ENCODE measurements at regions not wholly inside any gene's neighbourhood (a gene's known extent, or its start where the extent isn't known, plus 50 kb on each side); places are given as distances from the start of the nearest gene placed in this dataset.

GRCh38 chr14:22464422-22465142 lies 124.4 kb downstream of the DAD1 start:
- no peak for TF ChIP-seq FOXM1 (IDR thresholded peaks at IDR 0.05; ENCODE audit: borderline replicate concordance, low read depth)
- TF ChIP-seq ZBTB7A (IDR thresholded peaks at IDR 0.05; ENCODE audit: low read depth): no peak
- TF ChIP-seq NFIC (IDR thresholded peaks at IDR 0.05): no peak
- TF ChIP-seq CEBPB (IDR thresholded peaks at IDR 0.05): no peak
- no peak for TF ChIP-seq USF1 (IDR thresholded peaks at IDR 0.05)
- no peak for TF ChIP-seq TCF12 (IDR thresholded peaks at IDR 0.05; ENCODE audit: low read depth)
- TF ChIP-seq TEAD4 (IDR thresholded peaks at IDR 0.05): no peak
- TF ChIP-seq CREB1 (IDR thresholded peaks at IDR 0.05; ENCODE audit: low read depth): no peak

DNA sequence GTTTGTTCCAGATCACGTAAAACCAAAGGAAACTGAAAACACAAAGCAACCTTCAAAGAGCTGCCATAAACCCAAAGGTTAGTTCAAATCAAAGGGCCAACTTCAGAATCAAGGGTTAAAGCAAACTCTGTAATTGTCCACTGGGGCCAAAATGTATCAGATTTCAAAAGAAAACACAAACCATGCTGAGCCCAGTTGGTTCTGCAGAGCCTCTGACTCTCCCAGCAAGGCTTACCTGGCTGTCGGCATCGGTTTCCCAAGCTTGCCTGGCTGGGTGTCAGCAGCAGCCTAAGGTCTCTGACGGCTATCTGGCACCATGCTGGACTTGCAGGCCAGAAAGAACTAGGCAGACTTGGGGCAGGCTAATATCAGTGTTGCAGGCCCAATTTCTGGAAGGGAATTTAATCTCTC lies 125.3 kb downstream of the DAD1 start:
- TF ChIP-seq TCF12 (IDR thresholded peaks at IDR 0.05; ENCODE audit: low read depth) (no peak), TEAD4 (IDR thresholded peaks at IDR 0.05) (no peak), FOXM1 (IDR thresholded peaks at IDR 0.05; ENCODE audit: borderline replicate concordance, low read depth) (no peak; the same call in 1 of the 2 replicates), TAF1 (IDR thresholded peaks at IDR 0.05; ENCODE audit: low read depth) (no peak), CEBPB (IDR thresholded peaks at IDR 0.05) (no peak), EP300 (IDR thresholded peaks at IDR 0.05; ENCODE audit: borderline replicate concordance) (no peak), MAX (IDR thresholded peaks at IDR 0.05) (no peak), CREB1 (IDR thresholded peaks at IDR 0.05; ENCODE audit: low read depth) (no peak), EGR1 (IDR thresholded peaks at IDR 0.05) (no peak), ZBTB7A (IDR thresholded peaks at IDR 0.05; ENCODE audit: low read depth) (no peak), YY1 (IDR thresholded peaks at IDR 0.05; ENCODE audit: low read depth) (no peak)

GRCh38 chr14:22462923-22463322 lies 126.1 kb downstream of the DAD1 start:
- TF ChIP-seq TAF1 (IDR thresholded peaks at IDR 0.05; ENCODE audit: low read depth): no peak
- TF ChIP-seq CREB1 (IDR thresholded peaks at IDR 0.05; ENCODE audit: low read depth): no peak
- TF ChIP-seq RAD21 (IDR thresholded peaks at IDR 0.05; ENCODE audit: low read depth): no peak
- no peak for TF ChIP-seq USF1 (IDR thresholded peaks at IDR 0.05)
- TF ChIP-seq, protein P1, sequence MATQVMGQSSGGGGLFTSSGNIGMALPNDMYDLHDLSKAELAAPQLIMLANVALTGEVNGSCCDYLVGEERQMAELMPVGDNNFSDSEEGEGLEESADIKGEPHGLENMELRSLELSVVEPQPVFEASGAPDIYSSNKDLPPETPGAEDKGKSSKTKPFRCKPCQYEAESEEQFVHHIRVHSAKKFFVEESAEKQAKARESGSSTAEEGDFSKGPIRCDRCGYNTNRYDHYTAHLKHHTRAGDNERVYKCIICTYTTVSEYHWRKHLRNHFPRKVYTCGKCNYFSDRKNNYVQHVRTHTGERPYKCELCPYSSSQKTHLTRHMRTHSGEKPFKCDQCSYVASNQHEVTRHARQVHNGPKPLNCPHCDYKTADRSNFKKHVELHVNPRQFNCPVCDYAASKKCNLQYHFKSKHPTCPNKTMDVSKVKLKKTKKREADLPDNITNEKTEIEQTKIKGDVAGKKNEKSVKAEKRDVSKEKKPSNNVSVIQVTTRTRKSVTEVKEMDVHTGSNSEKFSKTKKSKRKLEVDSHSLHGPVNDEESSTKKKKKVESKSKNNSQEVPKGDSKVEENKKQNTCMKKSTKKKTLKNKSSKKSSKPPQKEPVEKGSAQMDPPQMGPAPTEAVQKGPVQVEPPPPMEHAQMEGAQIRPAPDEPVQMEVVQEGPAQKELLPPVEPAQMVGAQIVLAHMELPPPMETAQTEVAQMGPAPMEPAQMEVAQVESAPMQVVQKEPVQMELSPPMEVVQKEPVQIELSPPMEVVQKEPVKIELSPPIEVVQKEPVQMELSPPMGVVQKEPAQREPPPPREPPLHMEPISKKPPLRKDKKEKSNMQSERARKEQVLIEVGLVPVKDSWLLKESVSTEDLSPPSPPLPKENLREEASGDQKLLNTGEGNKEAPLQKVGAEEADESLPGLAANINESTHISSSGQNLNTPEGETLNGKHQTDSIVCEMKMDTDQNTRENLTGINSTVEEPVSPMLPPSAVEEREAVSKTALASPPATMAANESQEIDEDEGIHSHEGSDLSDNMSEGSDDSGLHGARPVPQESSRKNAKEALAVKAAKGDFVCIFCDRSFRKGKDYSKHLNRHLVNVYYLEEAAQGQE (IDR thresholded peaks at IDR 0.05; ENCODE audit: low read depth): no peak
- no peak for TF ChIP-seq NFIC (IDR thresholded peaks at IDR 0.05)
- no peak for TF ChIP-seq FOXM1 (IDR thresholded peaks at IDR 0.05; ENCODE audit: borderline replicate concordance, low read depth)
- TF ChIP-seq CEBPB (IDR thresholded peaks at IDR 0.05): no peak
- TF ChIP-seq MAX (IDR thresholded peaks at IDR 0.05): no peak

DNA sequence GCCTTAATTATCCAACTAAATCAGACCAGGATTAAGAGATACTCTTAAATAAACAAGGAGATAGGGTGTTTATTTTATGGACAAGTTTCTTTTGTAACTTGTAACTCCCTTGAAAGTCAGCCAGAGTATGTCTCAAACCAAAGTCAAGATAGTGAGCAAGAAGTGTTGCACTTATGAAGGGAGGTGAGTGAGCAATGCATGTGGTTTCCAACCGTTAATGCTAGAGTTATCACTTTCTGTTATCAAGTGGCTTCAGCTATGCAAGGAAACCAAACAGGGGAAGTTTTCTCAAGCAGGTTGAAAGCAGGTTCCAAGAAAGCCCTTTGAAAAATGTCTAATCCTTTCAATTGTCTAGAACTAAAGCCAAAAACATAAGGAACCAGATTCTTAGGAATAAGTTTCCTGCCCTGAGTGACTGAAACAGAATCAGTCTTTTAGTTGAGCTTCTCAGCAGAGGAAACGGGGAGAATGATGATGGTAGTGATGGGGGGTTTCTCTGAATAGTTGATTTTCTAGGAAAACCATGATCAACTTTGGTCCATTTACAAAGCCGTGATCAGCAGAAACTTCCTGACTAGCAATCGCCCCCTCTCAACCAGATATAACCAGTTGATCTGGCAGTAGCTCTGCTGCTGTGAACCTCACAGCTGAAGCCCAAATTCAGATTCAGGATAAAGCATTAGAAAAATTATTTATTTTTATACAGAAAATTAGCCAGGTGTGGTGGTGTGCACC lies 128.4 kb downstream of the DAD1 start:
- TF ChIP-seq RAD21 (IDR thresholded peaks at IDR 0.05; ENCODE audit: low read depth) (no peak), NFIC (IDR thresholded peaks at IDR 0.05) (no peak), FOXM1 (IDR thresholded peaks at IDR 0.05; ENCODE audit: borderline replicate concordance, low read depth) (no peak)
- TF ChIP-seq, protein P1 (IDR thresholded peaks at IDR 0.05; ENCODE audit: low read depth): no peak

- no peak for TF ChIP-seq YY1 (IDR thresholded peaks at IDR 0.05; ENCODE audit: low read depth)
Observed at GRCh38 chr14:22458737-22459136, 130.3 kb downstream of the DAD1 start.

DNA sequence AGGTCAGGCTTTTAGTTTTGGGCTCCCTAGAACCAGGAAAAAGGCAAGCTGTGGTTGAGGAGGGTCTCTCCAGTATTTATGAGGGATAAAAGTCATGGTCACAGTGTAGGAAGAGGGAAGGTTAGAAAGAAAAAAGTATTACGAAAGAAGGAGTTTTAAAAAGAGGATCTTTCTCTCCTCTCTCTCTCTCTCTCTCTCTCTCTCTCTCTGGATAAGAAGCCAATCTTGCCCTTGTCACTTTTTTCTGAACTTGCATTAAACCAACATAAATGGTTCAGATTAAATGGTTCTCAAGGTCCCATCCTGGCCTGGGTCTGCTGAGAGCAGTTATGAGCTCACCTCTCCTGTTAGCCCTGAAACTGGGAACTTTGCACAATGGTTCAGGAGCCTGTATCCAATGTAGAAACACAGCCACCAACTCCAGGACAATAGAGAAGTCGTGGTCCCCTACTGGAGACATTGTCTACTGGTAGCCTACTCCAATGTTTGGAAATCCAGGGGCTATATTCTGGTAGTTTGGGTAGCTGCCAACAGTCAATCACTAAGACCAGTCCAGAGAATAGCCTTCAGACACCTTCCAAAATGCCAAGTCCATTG lies 131.9 kb downstream of the DAD1 start:
- no peak for TF ChIP-seq EGR1 (IDR thresholded peaks at IDR 0.05)
- TF ChIP-seq TCF12 (IDR thresholded peaks at IDR 0.05; ENCODE audit: low read depth): no peak
- TF ChIP-seq CEBPB (IDR thresholded peaks at IDR 0.05): no peak
- TF ChIP-seq FOXM1 (IDR thresholded peaks at IDR 0.05; ENCODE audit: borderline replicate concordance, low read depth): no peak
- TF ChIP-seq USF1 (IDR thresholded peaks at IDR 0.05): no peak
- no peak for TF ChIP-seq ZBTB7A (IDR thresholded peaks at IDR 0.05; ENCODE audit: low read depth)
- no peak for TF ChIP-seq NFIC (IDR thresholded peaks at IDR 0.05)
- TF ChIP-seq RAD21 (IDR thresholded peaks at IDR 0.05; ENCODE audit: low read depth): no peak
- TF ChIP-seq, protein P1 (IDR thresholded peaks at IDR 0.05; ENCODE audit: low read depth): no peak
- TF ChIP-seq EP300 (IDR thresholded peaks at IDR 0.05; ENCODE audit: borderline replicate concordance): no peak
- TF ChIP-seq YY1 (IDR thresholded peaks at IDR 0.05; ENCODE audit: low read depth): no peak
- no peak for TF ChIP-seq TAF1 (IDR thresholded peaks at IDR 0.05; ENCODE audit: low read depth)
